ENCODE measurements at regions not wholly inside any gene's neighbourhood (a gene's known extent, or its start where the extent isn't known, plus 50 kb on each side); places are given as distances from the start of the nearest gene placed in this dataset.

- no peak for DNase-seq (ENCODE audit: low spot score)
Measured at GRCh38 chr12:107891967-107892366, 117.5 kb downstream of the ASCL4 start.

GRCh38 chr12:107894589-107894988 is 120.1 kb downstream of the ASCL4 start:
- DNase-seq (ENCODE audit: low spot score), result no peak

- DNase-seq (ENCODE audit: low spot score), result no peak
Measured at GRCh38 chr12:107895966-107896365, 121.5 kb downstream of the ASCL4 start.

- no peak for DNase-seq (ENCODE audit: low spot score)
Measured at GRCh38 chr12:107900588-107900987, 126.1 kb downstream of the ASCL4 start.

GRCh38 chr12:107903341-107904061 is 129.0 kb downstream of the ASCL4 start:
- no peak for DNase-seq (ENCODE audit: low spot score)

GRCh38 chr12:107906707-107907106 is 132.2 kb downstream of the ASCL4 start:
- DNase-seq (ENCODE audit: low spot score), result no peak

GRCh38 chr12:107912421-107913004 is 138.0 kb downstream of the ASCL4 start:
- no peak for DNase-seq (ENCODE audit: low spot score)

- no peak for DNase-seq (ENCODE audit: low spot score)
Measured at GRCh38 chr12:107914460-107914977, 140.0 kb downstream of the ASCL4 start.

- DNase-seq (ENCODE audit: low spot score), result peak; percentile 50
Measured at GRCh38 chr12:107917912-107918800, 143.7 kb downstream of the ASCL4 start.

GRCh38 chr12:107921062-107921461 is 146.6 kb downstream of the ASCL4 start:
- DNase-seq (ENCODE audit: low spot score), result no peak

GRCh38 chr12:107925125-107925524 is 150.6 kb downstream of the ASCL4 start:
- no peak for DNase-seq (ENCODE audit: low spot score)

GRCh38 chr12:107929436-107929835 is 154.9 kb downstream of the ASCL4 start:
- DNase-seq (ENCODE audit: low spot score), result peak; percentile 34

GRCh38 chr12:107931761-107932160 is 157.3 kb downstream of the ASCL4 start:
- no peak for DNase-seq (ENCODE audit: low spot score)

- no peak for DNase-seq (ENCODE audit: low spot score)
Measured at GRCh38 chr12:107938446-107938845, 163.9 kb downstream of the ASCL4 start.

- no peak for DNase-seq (ENCODE audit: low spot score)
Measured at GRCh38 chr12:107948391-107948945, 174.0 kb downstream of the ASCL4 start.

GRCh38 chr12:107951024-107951423 is 176.5 kb downstream of the ASCL4 start:
- no peak for DNase-seq (ENCODE audit: low spot score)

- DNase-seq (ENCODE audit: low spot score), result no peak
Measured at GRCh38 chr12:107955966-107956643, 173.0 kb upstream of the WSCD2 start.

GRCh38 chr12:107957459-107957858 is 171.6 kb upstream of the WSCD2 start:
- no peak for DNase-seq (ENCODE audit: low spot score)

GRCh38 chr12:107963635-107964034 is 165.5 kb upstream of the WSCD2 start:
- DNase-seq (ENCODE audit: low spot score), result no peak

GRCh38 chr12:107967170-107967569 is 161.9 kb upstream of the WSCD2 start:
- DNase-seq (ENCODE audit: low spot score), result peak; percentile 59

- DNase-seq (ENCODE audit: low spot score), result no peak
Measured at GRCh38 chr12:107973950-107974349, 155.1 kb upstream of the WSCD2 start.

GRCh38 chr12:107976331-107976730 is 152.8 kb upstream of the WSCD2 start:
- no peak for DNase-seq (ENCODE audit: low spot score)

Measured in RKO (cell line).